Fibroblast of lung (primary cell): ENCODE measurements at regions not wholly inside any gene's neighbourhood (a gene's known extent, or its start where the extent isn't known, plus 50 kb on each side); places are given as distances from the start of the nearest gene placed in this dataset.

ENCODE experiments used
- CTCF ChIP-seq, 2 donors: IDR thresholded peaks in 1 of 2; conservative IDR thresholded peaks in 1 of 2; 1 replicate in 1 of 2; 2 replicates in 1 of 2; pipeline ENCODE4 v1.5.1; 2011 to 2012; ENCODE audit warnings: low read length in 2 of 2, control low read depth in 1 of 2, inconsistent platforms in 1 of 2, low read depth in 1 of 2, mild to moderate bottlenecking in 1 of 2
- EZH2 ChIP-seq: IDR thresholded peaks from 2 replicates; pipeline ENCODE4 v1.5.1; 2012; ENCODE audit warnings: low read length, control low read depth, mild to moderate bottlenecking; ENCODE audit errors: missing control alignments

DNA sequence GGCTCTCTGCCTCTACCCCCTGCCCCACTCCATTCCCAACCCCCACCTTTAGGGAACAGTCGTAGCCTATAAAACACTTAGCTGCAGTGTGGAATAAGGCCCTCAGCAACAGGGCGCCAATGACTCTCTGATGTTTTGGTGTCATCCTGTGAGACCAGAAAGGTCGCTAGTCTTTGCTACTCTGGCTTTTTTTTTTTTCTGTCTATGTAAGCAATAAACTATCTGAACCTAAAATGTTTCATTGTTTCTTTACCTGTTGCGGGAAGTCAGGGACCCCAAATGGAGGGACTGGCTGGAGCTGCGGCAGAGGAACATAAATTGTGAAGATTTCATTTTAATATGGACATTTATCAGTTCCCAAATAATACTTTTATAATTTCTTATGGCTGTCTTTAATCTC is 154.6 kb downstream of the COPS8 start:
- TF ChIP-seq CTCF (conservative IDR thresholded peaks at IDR 0.05 in 1 of 2, IDR thresholded peaks at IDR 0.05 in 1 of 2; ENCODE audit: low read depth in 1 of 2, low read length in 2 of 2) = no peak
- TF ChIP-seq EZH2 = no peak
